PC-9 (cell line): ENCODE measurements at regions not wholly inside any gene's neighbourhood (a gene's known extent, or its start where the extent isn't known, plus 50 kb on each side); places are given as distances from the start of the nearest gene placed in this dataset.

ENCODE experiments used
- CTCF ChIP-seq: fragments of 200-600 bp; sonication (generic); conservative IDR thresholded peaks from 2 replicates; pipeline ENCODE4 v1.6.1; 2017; ENCODE audit warnings: mixed run types, antibody characterized with exemption, mild to moderate bottlenecking, moderate library complexity
- EZH2 ChIP-seq: fragments of 200-600 bp; sonication (generic); IDR thresholded peaks from 2 replicates; pipeline ENCODE4 v1.8.0; 2017; ENCODE audit warnings: antibody characterized with exemption, low read depth

- no peak for TF ChIP-seq CTCF
- TF ChIP-seq EZH2 = no peak
These were observed 113.2 kb upstream of the ACP3 start for GRCh38 chr3:132203889-132204596.
